GM21423 (cell line): ENCODE measurements at regions not wholly inside any gene's neighbourhood (a gene's known extent, or its start where the extent isn't known, plus 50 kb on each side); places are given as distances from the start of the nearest gene placed in this dataset.
"Not testable (repeated sequence)": the region's sequence is repeated elsewhere in the genome, so short reads cannot be mapped to it uniquely, and the experiment has no call there.

ENCODE experiments used
- ATAC-seq: cut with Tn5 transposase; IDR thresholded peaks from one replicate; pipeline ENCODE4 v1.9.1; 2021; ENCODE audit warnings: mild to moderate bottlenecking, moderate library complexity; ENCODE audit not compliant: unreplicated experiment

GRCh38 chr14:19168261-19168660, 201.0 kb downstream of the POTEM start:
- not testable (repeated sequence) for ATAC-seq

- not testable (repeated sequence) for ATAC-seq
Observed at GRCh38 chr14:19169561-19170362, 202.5 kb downstream of the POTEM start.

GRCh38 chr14:19172745-19173144, 205.5 kb downstream of the POTEM start:
- not testable (repeated sequence) for ATAC-seq

GRCh38 chr14:19173188-19173587, 206.0 kb downstream of the POTEM start:
- not testable (repeated sequence) for ATAC-seq

GRCh38 chr14:19177435-19177834, 210.2 kb downstream of the POTEM start:
- ATAC-seq, result not testable (repeated sequence)

- not testable (repeated sequence) for ATAC-seq
Observed at GRCh38 chr14:19180297-19180696, 213.1 kb downstream of the POTEM start.

- ATAC-seq, result not testable (repeated sequence)
Observed at GRCh38 chr14:19180881-19181280, 213.6 kb downstream of the POTEM start.

GRCh38 chr14:19195146-19195545, 227.9 kb downstream of the POTEM start:
- not testable (repeated sequence) for ATAC-seq

GRCh38 chr14:19197488-19198234, 230.4 kb downstream of the POTEM start:
- not testable (repeated sequence) for ATAC-seq

GRCh38 chr14:19198341-19198740, 231.1 kb downstream of the POTEM start:
- ATAC-seq, result not testable (repeated sequence)

GRCh38 chr14:19201394-19202052, 232.6 kb downstream of the POTEG start:
- not testable (repeated sequence) for ATAC-seq

GRCh38 chr14:19202053-19202442, 232.1 kb downstream of the POTEG start:
- ATAC-seq, result not testable (repeated sequence)

GRCh38 chr14:19203250-19203972, 230.7 kb downstream of the POTEG start:
- not testable (repeated sequence) for ATAC-seq

- ATAC-seq, result not testable (repeated sequence)
Observed at GRCh38 chr14:19204827-19205226, 229.3 kb downstream of the POTEG start.

GRCh38 chr14:19216480-19216879, 217.7 kb downstream of the POTEG start:
- ATAC-seq, result not testable (repeated sequence)

GRCh38 chr14:19219423-19219822, 214.7 kb downstream of the POTEG start:
- ATAC-seq, result not testable (repeated sequence)

- ATAC-seq, result not testable (repeated sequence)
Observed at GRCh38 chr14:19231421-19231820, 202.7 kb downstream of the POTEG start.

GRCh38 chr14:19234059-19234458, 200.1 kb downstream of the POTEG start:
- ATAC-seq, result not testable (repeated sequence)

GRCh38 chr14:19237656-19238055, 196.5 kb downstream of the POTEG start:
- ATAC-seq, result not testable (repeated sequence)

GRCh38 chr14:19238584-19238983, 195.6 kb downstream of the POTEG start:
- ATAC-seq, result not testable (repeated sequence)

GRCh38 chr14:19239981-19240380, 194.2 kb downstream of the POTEG start:
- not testable (repeated sequence) for ATAC-seq
